ENCODE measurements at regions not wholly inside any gene's neighbourhood (a gene's known extent, or its start where the extent isn't known, plus 50 kb on each side); places are given as distances from the start of the nearest gene placed in this dataset.
A peak's percentile ranks its signal among the peaks of the same experiment; 100 is the strongest.

- intact Hi-C loops (cut with DNase I; ENCODE audit: low total_unique reads): no loop called here
- H3K9me3 ChIP-seq: no peaks in the 10 kb centered on the region
- DNase-seq (ENCODE audit: low spot score in 2 of 2): no peak
- H3K4me1 ChIP-seq: no peaks in the 10 kb centered on the region
- peaks cover 0 to 5% of the 10 kb centered on the region in 2 donors for H3K27me3 ChIP-seq
- no peaks in the 10 kb centered on the region for H3K36me3 ChIP-seq
- H3K27ac ChIP-seq: no peak overlapping the region
- H3K4me3 ChIP-seq: no peak overlapping the region
- TF ChIP-seq POLR2AphosphoS5 (IDR thresholded peaks at IDR 0.05) (no peak), CTCF (IDR thresholded peaks at IDR 0.05) (no peak), POLR2A (IDR thresholded peaks at IDR 0.05) (no peak)
Observed at GRCh38 chr15:98501192-98501591, 147.1 kb upstream of the IGF1R start.

DNA sequence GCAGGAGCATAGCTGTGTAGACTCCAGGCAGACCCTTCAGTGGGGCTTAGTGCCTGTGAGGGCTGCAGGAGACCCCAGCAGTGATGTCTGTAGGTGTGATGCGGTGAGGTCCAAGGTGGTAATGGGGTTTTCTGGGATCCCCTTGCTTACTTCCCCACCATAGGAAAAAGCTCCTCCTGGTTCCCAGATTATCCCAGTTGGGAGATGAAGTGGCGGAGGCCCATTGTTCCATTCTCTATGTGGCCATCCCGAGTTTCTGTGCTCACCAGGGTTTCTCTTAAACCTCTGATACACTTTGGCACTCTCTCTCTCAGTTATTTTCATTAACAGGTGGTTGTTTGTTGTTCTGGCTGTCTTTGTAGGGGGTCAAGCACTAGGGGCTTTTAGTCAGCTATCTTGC is 146.7 kb upstream of the IGF1R start:
- Histone ChIP-seq H3K4me1 (no peaks in the 10 kb centered on the region), H3K9me3 (no peaks in the 10 kb centered on the region), H3K27ac (no peak overlapping the region), H3K4me3 (no peak overlapping the region), H3K36me3 (no peaks in the 10 kb centered on the region), H3K27me3 (peaks cover 0 to 8% of the 10 kb centered on the region in 2 donors)
- intact Hi-C loops (cut with DNase I; ENCODE audit: low total_unique reads): no loop called here
- DNase-seq (ENCODE audit: low spot score in 2 of 2): no peak
- no peak for TF ChIP-seq CTCF (IDR thresholded peaks at IDR 0.05)
- TF ChIP-seq POLR2A (IDR thresholded peaks at IDR 0.05): no peak
- TF ChIP-seq POLR2AphosphoS5 (IDR thresholded peaks at IDR 0.05): no peak

GRCh38 chr15:98503970-98504369 is 144.4 kb upstream of the IGF1R start:
- peak; percentile 23 to 90 (median 30) for TF ChIP-seq POLR2AphosphoS5 (IDR thresholded peaks at IDR 0.05)
- no peak for TF ChIP-seq POLR2A (IDR thresholded peaks at IDR 0.05)
- TF ChIP-seq CTCF (IDR thresholded peaks at IDR 0.05): no peak
- Histone ChIP-seq H3K9me3 (no peaks in the 10 kb centered on the region), H3K27me3 (peaks cover 0 to 8% of the 10 kb centered on the region in 2 donors), H3K36me3 (no peaks in the 10 kb centered on the region), H3K4me3 (no peak overlapping the region), H3K4me1 (no peaks in the 10 kb centered on the region), H3K27ac (peak overlapping the region in 1 of 2 donors; percentile 77)
- peak in 1 of 2 donors; percentile 28 for DNase-seq (ENCODE audit: low spot score in 2 of 2)
- intact Hi-C loops (cut with DNase I; ENCODE audit: low total_unique reads): no loop called here

- TF ChIP-seq CTCF (IDR thresholded peaks at IDR 0.05) (no peak), POLR2A (IDR thresholded peaks at IDR 0.05) (no peak), POLR2AphosphoS5 (IDR thresholded peaks at IDR 0.05) (no peak)
- H3K27ac ChIP-seq: peak overlapping the region in 1 of 2 donors; percentile 77
- no peaks in the 10 kb centered on the region for H3K36me3 ChIP-seq
- H3K9me3 ChIP-seq: no peaks in the 10 kb centered on the region
- H3K4me3 ChIP-seq: no peak overlapping the region
- intact Hi-C loops (cut with DNase I; ENCODE audit: low total_unique reads): no loop called here
- no peak for DNase-seq (ENCODE audit: low spot score in 2 of 2)
- H3K4me1 ChIP-seq: no peaks in the 10 kb centered on the region
- peaks cover 0 to 8% of the 10 kb centered on the region in 2 donors for H3K27me3 ChIP-seq
Observed at GRCh38 chr15:98504998-98505397, 143.3 kb upstream of the IGF1R start.

- Histone ChIP-seq H3K4me3 (no peak overlapping the region), H3K36me3 (no peaks in the 10 kb centered on the region), H3K9me3 (no peaks in the 10 kb centered on the region), H3K27me3 (peaks cover 0 to 8% of the 10 kb centered on the region in 2 donors), H3K4me1 (no peaks in the 10 kb centered on the region), H3K27ac (peak overlapping the region in 1 of 2 donors; percentile 77)
- DNase-seq (ENCODE audit: low spot score in 2 of 2): peak in 1 of 2 donors; percentile 27
- intact Hi-C loops (cut with DNase I; ENCODE audit: low total_unique reads): no loop called here
- no peak for TF ChIP-seq CTCF (IDR thresholded peaks at IDR 0.05)
- TF ChIP-seq POLR2AphosphoS5 (IDR thresholded peaks at IDR 0.05): peak in 2 of 3 donors; percentile 41 to 90
Observed at GRCh38 chr15:98505611-98506031, 142.7 kb upstream of the IGF1R start.
